Endothelial cell of umbilical vein (primary cell): ENCODE measurements at regions not wholly inside any gene's neighbourhood (a gene's known extent, or its start where the extent isn't known, plus 50 kb on each side); places are given as distances from the start of the nearest gene placed in this dataset.

Experiments
- BruUV-seq: library from RNA; stranded (reverse); fragments of 400-500 nt; replicated peaks from 2 replicates; lab custom pipeline; 2021; lab: Mats Ljungman, UMichigan
- CTCF ChIA-PET: fragments of 300-600, 350-600 bp; sonication (Branson Sonifier 250); formaldehyde crosslinking; loops from one replicate; lab custom pipeline; 2021; ENCODE audit warnings: antibody characterized with exemption, inconsistent platforms; lab: Charles Lee
- POLR2A ChIA-PET: fragments of 300-600, 350-600 bp; sonication (Branson Sonifier 250); formaldehyde crosslinking; loops from one replicate; lab custom pipeline; 2021; ENCODE audit warnings: antibody characterized with exemption, inconsistent platforms; lab: Charles Lee
- DNase-seq: peaks from one replicate; pipeline ENCODE4 v3.0.0-alpha.2; 2011; ENCODE audit warnings: low read depth, low spot score
- FAIRE-seq: peaks from 2 replicates; lab custom pipeline; 2011; peaks lifted over from hg19 to GRCh38; lab: Jason Lieb, UNC
- H2AFZ ChIP-seq: 2 replicates; pipeline ENCODE4 v1.6.0; 2012; ENCODE audit warnings: low read depth, low read length, control low read depth, inconsistent platforms
- H3K27ac ChIP-seq: 2 replicates; pipeline ENCODE4 v1.5.1; 2011; ENCODE audit warnings: low read depth, mild to moderate bottlenecking, control low read depth, low read length, moderate library complexity; ENCODE audit not compliant: insufficient read depth
- H3K27me3 ChIP-seq, 2 experiments: 2 replicates each; pipeline versions ENCODE4 v1.6.0 to v1.6.1; 2011; ENCODE audit warnings: low read length in 2 of 2, mixed read lengths in 1 of 2; ENCODE audit not compliant: control insufficient read depth in 2 of 2, insufficient read depth in 2 of 2
- H3K36me3 ChIP-seq, 2 experiments: 2 replicates in 1 of 2; 3 replicates in 1 of 2; pipeline ENCODE4 v1.5.1; 2011; ENCODE audit warnings: low read length in 2 of 2, mild to moderate bottlenecking in 1 of 2, moderate library complexity in 1 of 2; ENCODE audit not compliant: control insufficient read depth in 2 of 2, insufficient read depth in 2 of 2; ENCODE audit errors: extremely low read depth in 1 of 2
- H3K4me1 ChIP-seq: 3 replicates; pipeline ENCODE4 v1.5.1; 2011; ENCODE audit warnings: mild to moderate bottlenecking, low read length; ENCODE audit not compliant: control insufficient read depth, insufficient read depth; ENCODE audit errors: extremely low read depth
- H3K4me2 ChIP-seq: 2 replicates; pipeline ENCODE4 v1.6.1; 2011; ENCODE audit warnings: low read length, control low read depth, mixed read lengths; ENCODE audit not compliant: insufficient read depth
- H3K4me3 ChIP-seq, 3 experiments: fragments of 200-600 bp in 1 of 3; sonication (generic), shearing (Covaris generic) in 1 of 3; replicated peaks in 1 of 3; 2 replicates each; pipeline ENCODE4 v1.5.1; 2011 to 2016; ENCODE audit warnings: control low read depth in 3 of 3, low read length in 3 of 3, mild to moderate bottlenecking in 2 of 3, inconsistent platforms in 1 of 3, low read depth in 1 of 3, moderate library complexity in 1 of 3; ENCODE audit not compliant: insufficient read depth in 1 of 3
- H3K79me2 ChIP-seq: 2 replicates; pipeline ENCODE4 v1.6.0; 2012; ENCODE audit warnings: low read length, inconsistent platforms; ENCODE audit not compliant: control insufficient read depth, insufficient read depth
- H3K9ac ChIP-seq: replicated peaks from 2 replicates; pipeline ENCODE3; 2011; ENCODE audit warnings: low read length, control low read depth; ENCODE audit not compliant: insufficient read depth; ENCODE audit errors: extremely low read depth
- H3K9me1 ChIP-seq: replicated peaks from 3 replicates; pipeline ENCODE4 v1.6.0; 2011; ENCODE audit warnings: mild to moderate bottlenecking, low read length; ENCODE audit not compliant: control insufficient read depth, insufficient read depth; ENCODE audit errors: extremely low read depth
- H3K9me3 ChIP-seq: replicated peaks from 2 replicates; pipeline ENCODE4 v1.5.1; 2012; ENCODE audit warnings: low read length, inconsistent platforms; ENCODE audit not compliant: control insufficient read depth, insufficient read depth
- H4K20me1 ChIP-seq: replicated peaks from 2 replicates; pipeline ENCODE3; 2011; ENCODE audit warnings: mild to moderate bottlenecking, low read length; ENCODE audit not compliant: control insufficient read depth, insufficient read depth; ENCODE audit errors: extremely low read depth
- CTCF ChIP-seq, 2 donors: IDR thresholded peaks; 1 replicate in 1 of 2; 2 replicates in 1 of 2; pipeline ENCODE4 v1.5.1; 2011; ENCODE audit warnings: low read length in 2 of 2, mild to moderate bottlenecking in 2 of 2, moderate library complexity in 2 of 2, control low read depth in 1 of 2, inconsistent platforms in 1 of 2, low read depth in 1 of 2; ENCODE audit not compliant: insufficient read depth in 1 of 2; ENCODE audit errors: extremely low read depth in 1 of 2
- EZH2 ChIP-seq: IDR thresholded peaks from 2 replicates; pipeline ENCODE4 v1.6.1; 2012; ENCODE audit warnings: borderline replicate concordance, low read depth, mild to moderate bottlenecking, moderate library complexity, low read length, inconsistent platforms; ENCODE audit not compliant: severe bottlenecking
- FOS ChIP-seq: IDR thresholded peaks from 2 replicates; pipeline ENCODE4 v1.6.1; 2011; ENCODE audit warnings: mild to moderate bottlenecking, low read length, moderate library complexity, borderline replicate concordance; ENCODE audit not compliant: insufficient read depth
- GATA2 ChIP-seq: IDR thresholded peaks from 2 replicates; pipeline ENCODE4 v1.7.0; 2011; ENCODE audit warnings: low read depth, mild to moderate bottlenecking, moderate library complexity, mixed read lengths, low read length; ENCODE audit not compliant: insufficient read length, insufficient read depth
- JUN ChIP-seq: IDR thresholded peaks from 2 replicates; pipeline ENCODE4 v1.6.1; 2011; ENCODE audit warnings: borderline replicate concordance, low read depth; ENCODE audit not compliant: insufficient read length, insufficient read depth
- MAX ChIP-seq: IDR thresholded peaks from 2 replicates; pipeline ENCODE4 v1.6.1; 2011; ENCODE audit not compliant: insufficient read depth, insufficient read length
- MYC ChIP-seq: IDR thresholded peaks from one replicate; pipeline ENCODE4 v1.6.1; 2011; ENCODE audit warnings: mild to moderate bottlenecking, low read depth, low read length
- POLR2A ChIP-seq: IDR thresholded peaks from 2 replicates; pipeline ENCODE4 v1.6.1; 2012; ENCODE audit warnings: low read depth, mild to moderate bottlenecking, control low read depth, low read length
- POLR2AphosphoS5 ChIP-seq: IDR thresholded peaks from 2 replicates; pipeline ENCODE4 v1.6.1; 2012; ENCODE audit warnings: low read depth, mild to moderate bottlenecking, control low read depth, low read length, moderate library complexity; ENCODE audit not compliant: insufficient read depth
- dilution Hi-C: fragments of 300-500 bp; cut with MboI; formaldehyde crosslinking; loops from one replicate; pipeline ENCODE4 v1.15.0; 2019; ENCODE audit warnings: low sequenced_read_pairs; ENCODE audit not compliant: extremely low pct_ligation_motif_present
- intact Hi-C: fragments of 100-400 bp; cut with micrococcal nuclease; formaldehyde crosslinking; loops from one replicate; pipeline ENCODE4 v1.10.0; 2022

- Histone ChIP-seq H3K27ac (no peak overlapping the region), H2AFZ (no peak overlapping the region), H3K9me3 (no peaks in the 10 kb centered on the region), H3K27me3 (peaks cover 4 to 15% of the 10 kb centered on the region in 2 experiments), H3K79me2 (no peaks in the 10 kb centered on the region), H4K20me1 (no peaks in the 10 kb centered on the region), H3K9ac (no peak overlapping the region), H3K36me3 (no peaks in the 10 kb centered on the region), H3K9me1 (no peaks in the 10 kb centered on the region), H3K4me2 (no peak overlapping the region), H3K4me3 (no peak overlapping the region), H3K4me1 (no peaks in the 10 kb centered on the region)
- CTCF ChIA-PET = no interaction called here
- no TSS peak for BruUV-seq
- dilution Hi-C loops (no loop called here), intact Hi-C loops (no loop called here)
- POLR2A ChIA-PET = no interaction called here
- no peak for DNase-seq
- no peak for FAIRE-seq
- no peak for TF ChIP-seq MAX
- no peak for TF ChIP-seq JUN
- no peak for TF ChIP-seq FOS
- no peak for TF ChIP-seq POLR2A
- no peak for TF ChIP-seq GATA2
- no peak for TF ChIP-seq POLR2AphosphoS5
- no peak for TF ChIP-seq EZH2
- no peak for TF ChIP-seq MYC
- no peak for TF ChIP-seq CTCF (IDR thresholded peaks at IDR 0.05; ENCODE audit: extremely low read depth in 1 of 2, insufficient read depth in 1 of 2, low read depth in 1 of 2, low read length in 2 of 2)
Observed at GRCh38 chr5:171623107-171623506, 162.5 kb upstream of the SMIM23 start.
